ENCODE measurements at regions not wholly inside any gene's neighbourhood (a gene's known extent, or its start where the extent isn't known, plus 50 kb on each side); places are given as distances from the start of the nearest gene placed in this dataset.

- WGBS, 2 donors (ENCODE audit: low coverage in 1 of 2) = 56 to 71% methylated on average over 1 to 2 of the region's 3 CpGs
- TF ChIP-seq CTCF (IDR thresholded peaks at IDR 0.05) = no peak
Observed at GRCh38 chr3:44050867-44051266, 190.8 kb upstream of the TOPAZ1 start.

GRCh38 chr3:44055951-44056350 lies 185.7 kb upstream of the TOPAZ1 start:
- ATAC-seq = no peak
- 48 to 58% methylated on average over 3 of the region's 3 CpGs for WGBS, 2 donors (ENCODE audit: low coverage in 1 of 2)
- Histone ChIP-seq H3K36me3 (no peaks in the 10 kb centered on the region), H3K4me1 (no peaks in the 10 kb centered on the region), H3K4me3 (no peak overlapping the region), H3K9me3 (no peaks in the 10 kb centered on the region), H3K27me3 (peaks cover 79% of the 10 kb centered on the region), H3K27ac (no peak overlapping the region)
- no peak for TF ChIP-seq EP300 (IDR thresholded peaks at IDR 0.05)
- no peak for TF ChIP-seq CTCF (IDR thresholded peaks at IDR 0.05)
- TF ChIP-seq POLR2AphosphoS5 (IDR thresholded peaks at IDR 0.05) = no peak
- TF ChIP-seq POLR2A (IDR thresholded peaks at IDR 0.05) = no peak

More at GRCh38 chr3:44050867-44051266, 190.8 kb upstream of the TOPAZ1 start:
- H3K9me3 ChIP-seq = no peaks in the 10 kb centered on the region
- peaks cover 38% of the 10 kb centered on the region for H3K27me3 ChIP-seq
- no peak overlapping the region for H3K4me3 ChIP-seq
- no peaks in the 10 kb centered on the region for H3K36me3 ChIP-seq
- no peak for ATAC-seq
- H3K4me1 ChIP-seq = no peaks in the 10 kb centered on the region
- no peak overlapping the region for H3K27ac ChIP-seq

GRCh38 chr3:44056446-44057240 lies 185.0 kb upstream of the TOPAZ1 start:
- TF ChIP-seq EP300 (IDR thresholded peaks at IDR 0.05) = no peak
- no peak for TF ChIP-seq POLR2A (IDR thresholded peaks at IDR 0.05)
- no peak for TF ChIP-seq POLR2AphosphoS5 (IDR thresholded peaks at IDR 0.05)
- TF ChIP-seq CTCF (IDR thresholded peaks at IDR 0.05) = no peak
- ATAC-seq = no peak
- H3K4me1 ChIP-seq = no peaks in the 10 kb centered on the region
- H3K4me3 ChIP-seq = no peak overlapping the region
- H3K27ac ChIP-seq = no peak overlapping the region
- peaks cover 79% of the 10 kb centered on the region for H3K27me3 ChIP-seq
- 83% methylated on average over 6 of the region's 10 CpGs; no CpG with 5 or more reads in 1 of the 2 donors for WGBS, 2 donors (ENCODE audit: low coverage in 1 of 2)
- no peaks in the 10 kb centered on the region for H3K9me3 ChIP-seq
- H3K36me3 ChIP-seq = no peaks in the 10 kb centered on the region

GRCh38 chr3:44058022-44058867 lies 183.4 kb upstream of the TOPAZ1 start:
- H3K36me3 ChIP-seq = no peaks in the 10 kb centered on the region
- 0 to 16% methylated on average over 3 to 5 of the region's 15 CpGs for WGBS, 2 donors (ENCODE audit: low coverage in 1 of 2)
- H3K4me1 ChIP-seq = no peaks in the 10 kb centered on the region
- H3K27me3 ChIP-seq = peaks cover 81% of the 10 kb centered on the region
- no peak overlapping the region for H3K27ac ChIP-seq
- no peak overlapping the region for H3K4me3 ChIP-seq
- H3K9me3 ChIP-seq = no peaks in the 10 kb centered on the region
- no peak for ATAC-seq
- TF ChIP-seq EP300 (IDR thresholded peaks at IDR 0.05) = no peak
- no peak for TF ChIP-seq POLR2AphosphoS5 (IDR thresholded peaks at IDR 0.05)
- no peak for TF ChIP-seq CTCF (IDR thresholded peaks at IDR 0.05)
- TF ChIP-seq POLR2A (IDR thresholded peaks at IDR 0.05) = no peak

Measured in gastroesophageal sphincter (tissue), 4 donors.